ENCODE measurements at regions not wholly inside any gene's neighbourhood (a gene's known extent, or its start where the extent isn't known, plus 50 kb on each side); places are given as distances from the start of the nearest gene placed in this dataset.
A peak's percentile ranks its signal among the peaks of the same experiment; 100 is the strongest.

- H3K4me3 ChIP-seq (replicated peaks in 1 of 2; ENCODE audit: low read depth in 2 of 2, low read length in 2 of 2) = no peak overlapping the region
- DNase-seq (ENCODE audit: low read depth in 2 of 2) = peak; percentile 25 to 54
- no peak for TF ChIP-seq CTCF (IDR thresholded peaks at IDR 0.05; ENCODE audit: low read depth, low read length)
These were observed 277.6 kb upstream of the IGFBP3 start for GRCh38 chr7:46198701-46199100.

- TF ChIP-seq CTCF (IDR thresholded peaks at IDR 0.05; ENCODE audit: low read depth, low read length) = no peak
- H3K4me3 ChIP-seq (replicated peaks in 1 of 2; ENCODE audit: low read depth in 2 of 2, low read length in 2 of 2) = no peak overlapping the region
- DNase-seq (ENCODE audit: low read depth in 2 of 2) = no peak
These were observed 276.9 kb upstream of the IGFBP3 start for GRCh38 chr7:46197785-46198540.

- H3K4me3 ChIP-seq (replicated peaks in 1 of 2; ENCODE audit: low read depth in 2 of 2, low read length in 2 of 2) = no peak overlapping the region
- TF ChIP-seq CTCF (IDR thresholded peaks at IDR 0.05; ENCODE audit: low read depth, low read length) = no peak
- DNase-seq (ENCODE audit: low read depth in 2 of 2) = no peak
These were observed 274.9 kb upstream of the IGFBP3 start for GRCh38 chr7:46195934-46196333.

- no peak for TF ChIP-seq CTCF (IDR thresholded peaks at IDR 0.05; ENCODE audit: low read depth, low read length)
- no peak overlapping the region for H3K4me3 ChIP-seq (replicated peaks in 1 of 2; ENCODE audit: low read depth in 2 of 2, low read length in 2 of 2)
- no peak for DNase-seq (ENCODE audit: low read depth in 2 of 2)
These were observed 271.2 kb upstream of the IGFBP3 start for GRCh38 chr7:46192271-46192670.

- H3K4me3 ChIP-seq (replicated peaks in 1 of 2; ENCODE audit: low read depth in 2 of 2, low read length in 2 of 2) = no peak overlapping the region
- TF ChIP-seq CTCF (IDR thresholded peaks at IDR 0.05; ENCODE audit: low read depth, low read length) = no peak
- peak in 1 of 2 donors; percentile 45 for DNase-seq (ENCODE audit: low read depth in 2 of 2)
These were observed 270.7 kb upstream of the IGFBP3 start for GRCh38 chr7:46191776-46192175.

GRCh38 chr7:46191296-46191695 is 270.2 kb upstream of the IGFBP3 start:
- no peak for TF ChIP-seq CTCF (IDR thresholded peaks at IDR 0.05; ENCODE audit: low read depth, low read length)
- no peak overlapping the region for H3K4me3 ChIP-seq (replicated peaks in 1 of 2; ENCODE audit: low read depth in 2 of 2, low read length in 2 of 2)

More at GRCh38 chr7:46191296-46191695, 270.2 kb upstream of the IGFBP3 start:
- no peak for DNase-seq (ENCODE audit: low read depth in 2 of 2)
